NCI-H1417 (cell line): ENCODE measurements at regions not wholly inside any gene's neighbourhood (a gene's known extent, or its start where the extent isn't known, plus 50 kb on each side); places are given as distances from the start of the nearest gene placed in this dataset.

Experiments
- DNase-seq, 3 experiments: peaks; one replicate each; lab custom pipeline; 2025; lab: John Stamatoyannopoulos, UW

GRCh38 chr17:70791748-70792443 is 622.6 kb downstream of the KCNJ2 start:
- DNase-seq: no peak

DNA sequence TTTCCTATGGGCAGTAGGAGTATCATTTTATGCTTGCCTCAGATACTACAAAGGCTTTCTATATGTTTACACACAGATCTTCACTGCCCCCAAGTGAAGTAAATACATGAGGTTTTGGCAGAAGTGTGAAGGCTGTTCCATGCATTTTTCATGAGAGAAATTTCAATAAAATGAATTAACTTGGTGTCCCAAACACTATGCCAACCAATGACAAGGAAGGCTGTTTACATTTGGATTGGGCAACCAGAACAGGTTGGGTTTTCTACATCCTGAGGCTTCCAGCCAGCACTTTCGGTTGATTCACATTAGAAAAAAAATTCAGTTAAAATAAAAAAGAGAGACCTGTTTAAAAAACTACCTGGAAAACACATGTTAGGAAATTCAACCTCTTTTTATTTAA is 625.4 kb downstream of the KCNJ2 start:
- no peak for DNase-seq

GRCh38 chr17:70795620-70796019 is 626.3 kb downstream of the KCNJ2 start:
- DNase-seq: no peak

GRCh38 chr17:70796757-70797156 is 627.4 kb downstream of the KCNJ2 start:
- DNase-seq: no peak

DNA sequence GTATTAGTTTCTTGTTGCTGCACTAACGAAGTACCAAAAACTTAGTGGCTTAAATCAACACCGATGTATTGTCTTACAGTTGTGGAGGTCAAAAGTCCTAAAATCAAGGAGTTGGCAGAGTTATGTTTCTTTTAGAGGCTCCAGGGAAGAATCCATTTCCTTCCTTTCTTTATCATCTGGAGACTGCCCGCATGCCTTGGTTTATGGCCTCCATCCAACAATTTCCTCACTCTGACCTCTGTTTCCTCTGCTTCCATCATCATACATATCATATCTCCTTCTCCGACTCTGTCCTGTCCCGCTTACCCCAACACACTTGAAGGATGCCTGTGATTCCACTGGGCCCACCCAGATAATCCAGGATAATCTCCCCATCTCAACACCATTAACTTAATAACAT is 627.8 kb downstream of the KCNJ2 start:
- no peak for DNase-seq

DNA sequence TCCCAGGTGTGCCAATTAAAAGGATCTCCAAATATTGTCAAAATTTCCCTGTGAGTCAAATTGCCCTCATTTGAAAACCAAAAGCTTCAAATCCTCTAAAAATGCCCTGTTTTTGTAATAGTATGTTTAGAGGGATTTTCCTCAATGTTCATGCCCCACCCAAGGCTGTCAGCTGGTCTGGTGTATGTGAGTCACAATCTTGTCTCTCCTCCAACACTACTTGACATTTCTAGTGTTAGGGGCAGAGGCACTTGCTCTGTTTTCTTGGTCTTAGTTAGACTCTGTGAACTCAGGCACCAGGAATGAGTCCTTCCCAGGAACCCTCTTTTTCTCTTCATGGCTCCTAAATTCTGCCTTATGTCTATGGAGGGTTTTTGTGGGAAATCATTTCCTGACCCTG is 634.8 kb downstream of the KCNJ2 start:
- DNase-seq: no peak

DNA sequence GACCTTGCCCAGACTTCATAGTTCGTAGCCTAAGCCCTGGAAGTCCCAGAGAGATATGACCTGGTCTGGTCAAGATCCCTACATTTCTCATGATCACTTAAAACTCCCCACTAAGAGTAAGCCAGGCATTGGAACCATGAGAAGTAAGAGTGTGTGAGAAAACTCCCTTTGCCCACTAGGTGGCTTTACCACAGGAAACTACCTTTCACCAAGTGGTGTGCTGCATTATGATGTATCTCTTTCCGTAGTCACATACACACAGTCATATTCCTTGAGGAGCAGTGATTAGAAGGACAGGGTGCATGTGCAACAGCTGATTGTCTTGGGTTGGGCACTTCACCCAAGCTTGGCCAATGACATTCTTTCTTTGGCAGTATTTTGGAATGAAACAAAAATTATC is 639.3 kb downstream of the KCNJ2 start:
- no peak for DNase-seq

DNA sequence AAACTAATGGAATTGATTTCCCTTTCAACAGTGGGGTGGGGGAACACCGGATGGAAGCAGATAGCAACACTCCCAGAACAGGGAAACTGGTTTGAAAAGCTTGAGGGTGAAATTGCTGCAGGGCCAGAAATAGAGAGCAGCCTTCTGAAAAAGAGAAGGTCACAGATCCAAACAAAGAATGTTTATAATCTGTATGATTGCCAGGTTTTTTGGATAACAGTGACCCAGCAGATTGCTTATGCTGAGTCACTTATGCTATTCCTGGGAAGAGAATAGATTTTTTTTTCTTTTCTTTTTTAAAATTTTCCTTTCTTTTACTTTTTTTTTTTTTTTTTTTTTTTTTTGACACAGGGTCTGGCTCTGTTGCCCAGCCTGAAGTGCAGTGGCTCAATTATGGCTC is 641.3 kb downstream of the KCNJ2 start:
- no peak for DNase-seq

DNA sequence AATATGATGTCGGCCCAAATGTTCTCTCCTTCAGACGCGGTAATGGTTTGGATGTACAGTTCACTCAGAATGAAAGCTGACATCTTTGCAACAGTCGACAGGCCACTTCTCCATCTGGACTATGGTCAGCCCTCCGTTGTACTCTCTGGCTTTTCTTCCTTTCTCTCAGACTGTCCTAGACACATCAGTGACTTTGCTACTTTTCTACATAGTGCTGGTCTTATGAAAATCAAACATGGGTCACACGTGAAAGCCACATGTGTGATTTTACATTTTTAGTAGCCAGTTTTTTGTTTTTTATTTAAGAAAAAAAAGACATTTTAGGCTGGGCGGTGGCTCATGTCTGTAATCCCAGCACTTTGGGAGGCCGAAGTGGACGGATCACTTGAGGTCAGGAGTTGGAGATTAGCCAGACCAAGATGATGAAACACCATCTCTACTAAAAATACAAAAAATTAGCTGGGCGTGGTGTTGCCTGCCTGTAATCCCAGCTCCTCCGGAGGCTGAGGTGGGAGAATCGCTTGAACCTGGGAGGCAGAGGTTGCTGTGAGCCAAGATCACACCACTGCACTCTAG is 644.1 kb downstream of the KCNJ2 start:
- no peak for DNase-seq

DNA sequence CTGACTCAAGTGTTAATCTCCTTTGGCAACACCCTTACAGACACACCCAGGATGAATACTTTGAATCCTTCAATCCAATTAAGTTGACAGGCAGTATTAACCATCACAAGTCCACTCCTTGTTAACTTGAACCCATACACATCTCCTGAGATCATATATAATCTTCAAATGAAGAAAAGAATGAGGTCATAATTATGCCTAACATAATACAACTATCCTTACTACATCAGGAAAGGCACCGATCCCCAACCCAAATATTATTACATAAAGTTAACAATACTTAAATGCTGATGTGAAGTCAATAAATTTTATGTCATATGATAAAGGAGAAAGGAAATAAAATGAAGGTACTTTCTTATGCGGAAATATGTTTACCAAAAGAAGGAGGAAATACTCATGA is 649.9 kb downstream of the KCNJ2 start:
- no peak for DNase-seq

GRCh38 chr17:70820276-70820675 is 650.9 kb downstream of the KCNJ2 start:
- DNase-seq: no peak

DNA sequence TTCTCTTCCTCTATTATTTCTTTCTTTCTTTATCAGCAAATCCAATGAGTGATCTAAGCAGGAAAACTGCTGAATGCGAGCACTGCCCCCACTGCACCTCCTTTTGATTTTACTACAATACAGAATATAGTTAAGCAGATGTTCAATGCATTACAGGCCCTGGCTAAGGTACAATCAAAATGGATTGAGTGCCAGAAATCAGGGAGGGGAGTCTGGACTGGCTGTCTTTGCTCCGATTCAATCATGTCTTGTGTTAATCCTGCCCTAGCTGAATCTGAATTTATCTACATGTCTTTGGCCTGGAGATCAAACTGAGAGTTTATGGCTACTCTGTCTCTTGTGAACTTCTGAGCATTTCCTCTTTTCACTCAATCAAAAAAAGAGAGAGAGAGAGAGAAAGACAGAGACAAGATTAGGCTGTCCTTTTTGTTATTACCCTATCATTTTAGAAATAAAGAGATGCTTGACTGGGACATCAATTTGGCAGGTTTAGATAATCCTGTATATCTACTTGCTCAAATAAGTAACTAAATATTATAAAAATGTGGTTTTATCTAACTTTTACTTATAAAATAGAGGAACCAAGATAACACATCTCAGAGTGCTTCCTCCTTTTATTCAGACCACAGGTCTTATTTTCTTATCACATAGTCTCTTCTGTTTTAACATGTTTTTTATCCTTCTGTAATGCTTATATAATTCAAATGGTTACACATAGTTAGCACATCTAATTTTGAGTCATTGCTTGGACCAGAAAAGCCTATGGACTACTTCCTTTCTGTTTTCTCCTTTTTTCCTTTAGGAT is 656.2 kb downstream of the KCNJ2 start:
- no peak for DNase-seq

DNA sequence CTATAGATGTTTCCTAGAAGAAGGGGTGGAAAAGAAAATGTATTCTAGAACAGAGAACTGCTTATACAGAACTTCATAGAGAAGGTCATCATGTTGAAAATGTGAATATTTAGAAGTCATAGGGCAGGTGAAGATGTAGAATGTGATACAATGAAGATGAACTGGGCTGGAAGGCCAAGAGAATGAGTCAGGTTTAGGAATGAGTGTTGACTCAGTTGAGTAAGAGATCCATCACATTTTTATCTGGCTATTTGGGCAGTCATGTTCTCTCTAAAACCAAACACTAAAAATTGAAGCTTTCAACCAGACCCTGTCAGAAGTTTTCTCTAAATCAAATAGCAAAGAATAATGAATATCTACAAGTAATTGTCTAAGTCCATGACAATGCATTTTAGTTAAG is 660.5 kb downstream of the KCNJ2 start:
- no peak for DNase-seq

DNA sequence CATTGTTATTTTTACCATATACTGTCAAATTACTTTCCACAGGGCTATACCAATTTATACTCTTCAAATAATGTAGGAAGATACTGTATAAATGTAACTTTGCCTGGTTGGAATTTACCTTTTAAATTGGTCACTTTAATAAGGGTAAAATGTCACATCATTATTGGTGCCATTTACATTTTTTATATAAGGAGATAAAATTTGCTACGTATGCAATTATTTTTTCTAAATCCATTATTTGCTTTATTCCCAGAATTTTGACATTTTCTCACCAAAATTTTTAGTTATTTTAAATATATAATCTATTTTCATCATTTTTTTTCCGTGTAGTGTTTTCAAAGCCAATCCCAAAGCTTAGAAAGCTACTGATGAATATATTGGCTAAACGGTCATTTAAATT is 664.7 kb downstream of the KCNJ2 start:
- no peak for DNase-seq

GRCh38 chr17:70848785-70849184 is 679.5 kb downstream of the KCNJ2 start:
- no peak for DNase-seq

GRCh38 chr17:70855401-70856054 is 686.2 kb downstream of the KCNJ2 start:
- peak; percentile 17 to 74 (median 68) for DNase-seq

- DNase-seq: no peak
Observed at GRCh38 chr17:70857351-70857750, 688.0 kb downstream of the KCNJ2 start.

DNA sequence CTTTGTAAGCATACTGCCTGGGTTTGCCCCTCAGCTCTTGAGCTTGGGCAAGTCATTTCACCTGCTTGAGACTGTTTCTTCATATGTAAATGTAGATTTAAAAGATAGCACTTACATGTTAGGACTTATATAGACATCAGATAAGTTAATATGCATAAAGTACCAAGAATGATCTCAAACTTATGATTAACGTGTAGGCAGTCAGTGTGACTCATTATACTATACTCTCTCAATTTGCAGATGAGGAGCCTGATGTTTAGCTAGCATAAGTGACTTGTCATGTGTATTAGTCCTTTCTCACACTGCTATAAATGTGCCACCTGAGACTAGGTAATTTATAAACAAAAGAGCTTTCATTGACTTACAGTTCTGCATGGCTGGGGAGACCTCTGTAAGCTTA is 690.5 kb downstream of the KCNJ2 start:
- DNase-seq: peak in 1 of 3 experiments; percentile 9

DNA sequence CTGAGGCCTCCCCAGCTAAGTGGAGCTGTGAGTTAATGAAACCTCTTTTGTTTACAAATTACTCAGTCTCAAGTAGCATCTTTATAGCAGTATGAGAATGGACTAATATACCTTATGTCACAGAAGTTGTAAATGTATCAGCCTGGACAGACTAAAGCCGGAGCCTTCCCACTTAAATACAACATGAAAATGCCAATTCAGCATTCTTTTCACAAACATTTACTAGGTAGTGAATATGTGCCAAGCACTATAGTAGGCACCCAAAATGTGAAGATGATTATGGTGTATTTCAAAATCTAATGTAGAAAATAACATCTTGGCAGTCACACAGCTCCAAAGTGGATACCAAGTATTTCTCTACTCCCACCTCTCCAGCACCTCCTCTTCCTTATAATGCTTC is 693.0 kb downstream of the KCNJ2 start:
- DNase-seq: no peak

DNA sequence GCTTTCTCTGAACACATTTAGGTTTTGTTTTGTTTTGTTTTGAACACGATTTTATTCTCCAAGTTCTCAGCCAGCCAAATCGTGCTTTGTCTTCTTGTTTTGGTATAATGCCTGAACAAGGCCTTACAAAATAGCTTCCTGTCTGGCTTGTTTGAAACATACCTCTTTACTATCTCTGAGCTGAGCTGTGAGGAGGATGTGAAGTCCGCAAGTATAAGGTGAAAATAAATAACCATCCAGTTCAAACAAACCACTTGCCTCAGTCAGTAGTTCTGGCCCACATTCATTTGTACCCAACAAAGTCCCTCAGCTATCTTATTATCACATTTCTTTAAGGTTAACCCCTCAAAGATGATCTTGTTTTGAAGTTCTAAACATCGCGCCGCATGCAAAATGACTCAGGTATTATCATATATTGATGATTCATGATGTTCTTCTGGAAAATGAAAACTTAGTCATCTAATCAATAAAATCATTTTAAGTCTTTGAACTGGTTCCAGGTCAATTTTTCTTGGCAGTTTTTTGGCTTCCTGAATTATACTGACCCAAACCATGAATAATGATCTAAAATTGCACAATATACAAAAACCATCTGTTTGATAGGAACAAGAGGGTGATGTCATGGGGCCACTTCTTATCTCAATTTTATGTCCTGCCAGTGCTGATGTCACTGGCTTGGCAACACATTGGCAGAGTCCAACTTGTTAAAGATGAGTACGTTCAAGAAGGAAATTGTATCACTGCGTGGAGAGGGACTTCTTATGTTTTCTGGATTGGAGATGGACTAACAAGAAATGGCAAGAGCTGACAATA is 694.3 kb downstream of the KCNJ2 start:
- no peak for DNase-seq

DNA sequence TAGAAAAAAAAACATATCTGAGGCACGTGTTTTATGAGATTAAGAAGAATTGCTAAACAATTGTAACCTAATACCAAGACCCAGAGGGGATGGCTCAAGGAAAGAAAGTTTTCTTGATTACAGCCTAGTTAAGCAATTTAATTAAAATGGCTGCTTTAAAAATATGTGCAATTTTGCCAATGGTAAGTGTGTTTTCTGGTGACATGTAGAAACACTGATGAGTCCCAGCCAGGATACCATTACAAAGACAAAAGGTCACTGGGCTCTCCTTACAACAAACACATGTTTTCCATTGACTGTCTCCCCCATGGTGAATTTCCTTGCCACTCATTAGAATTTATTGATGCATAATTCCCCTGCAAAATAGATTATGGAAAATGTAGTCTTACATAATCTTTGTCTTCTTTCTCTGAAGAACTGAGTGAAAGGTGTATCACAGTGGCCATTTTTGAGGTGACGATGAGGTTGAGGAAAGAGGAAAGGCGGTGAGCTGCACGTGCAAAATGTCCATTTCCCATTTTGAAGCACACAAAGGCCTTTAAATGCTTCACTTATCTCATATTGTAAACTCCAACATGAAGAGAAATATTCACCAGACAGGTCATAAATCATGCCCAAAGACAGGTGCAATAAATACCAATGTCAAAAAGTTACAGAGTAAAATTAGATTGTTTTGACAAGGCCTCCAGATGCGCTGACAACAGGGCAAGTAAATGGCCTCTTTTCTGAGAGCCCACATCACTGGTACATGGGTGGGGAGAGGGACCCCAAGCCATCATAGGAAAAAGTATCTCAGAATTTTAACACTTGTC is 696.9 kb downstream of the KCNJ2 start:
- DNase-seq: peak in 1 of 3 experiments; percentile 60
